ENCODE measurements at regions not wholly inside any gene's neighbourhood (a gene's known extent, or its start where the extent isn't known, plus 50 kb on each side); places are given as distances from the start of the nearest gene placed in this dataset.
"Not testable (repeated sequence)": the region's sequence is repeated elsewhere in the genome, so short reads cannot be mapped to it uniquely, and the experiment has no call there.

DNA sequence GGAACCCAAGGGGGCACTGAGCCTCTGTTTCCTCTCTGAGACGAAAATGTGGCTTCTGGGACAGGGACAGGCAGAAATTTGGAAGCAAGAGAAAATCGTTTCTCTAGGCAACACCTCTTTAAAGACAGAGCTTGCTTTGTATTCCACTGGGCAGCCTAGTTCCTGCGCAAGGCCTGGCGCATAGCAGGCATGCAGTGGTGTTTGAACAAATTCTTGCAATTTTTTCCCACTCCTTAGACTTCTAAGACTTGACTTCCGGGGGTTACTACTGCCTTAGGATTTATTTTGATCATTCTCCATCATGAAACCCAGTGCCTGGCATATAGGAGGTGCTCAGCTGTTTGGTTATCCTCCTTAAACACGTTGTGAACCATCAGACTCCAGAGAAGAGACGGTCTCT is 249.0 kb upstream of the KCNG1 start:
- Histone ChIP-seq H3K9ac (ENCODE audit: low read depth, low read length) (no peak overlapping the region), H2BK120ac (ENCODE audit: low read depth, low read length) (no peak overlapping the region), H3K27me3 (ENCODE audit: control insufficient read depth, insufficient read depth, low read length) (peaks cover 21% of the 10 kb centered on the region), H4K8ac (ENCODE audit: low read depth in 2 of 2, low read length in 2 of 2) (no peak overlapping the region), H3K9me1 (ENCODE audit: insufficient read depth, low read length) (peaks cover 10% of the 10 kb centered on the region), H2AK9ac (replicated peaks; ENCODE audit: low read depth, low read length, poor library complexity) (no peak overlapping the region), H3K36me3 (ENCODE audit: control insufficient read depth, insufficient read depth, low read length) (no peaks in the 10 kb centered on the region), H3K4me1 (ENCODE audit: control insufficient read depth, insufficient read depth, low read length) (peaks cover 2% of the 10 kb centered on the region), H3K79me1 (ENCODE audit: low read depth in 1 of 2, low read length in 2 of 2) (no peaks in the 10 kb centered on the region), H4K20me1 (ENCODE audit: insufficient read depth, low read length) (no peaks in the 10 kb centered on the region), H2AK5ac (ENCODE audit: low read depth, low read length) (no peak overlapping the region), H3K23ac (ENCODE audit: low read depth, low read length) (no peak overlapping the region), H3K56ac (ENCODE audit: extremely low read depth, insufficient read depth, low read length) (no peak overlapping the region), H4K91ac (ENCODE audit: insufficient read depth, low read depth, low read length) (no peak overlapping the region), H3K27ac (ENCODE audit: insufficient read depth, low read length) (no peak overlapping the region), H4K5ac (ENCODE audit: low read depth, low read length) (no peak overlapping the region), H2BK15ac (ENCODE audit: low read depth, low read length) (no peak overlapping the region), H3K4me2 (ENCODE audit: low read depth, low read length) (no peak overlapping the region), H2AFZ (replicated peaks; ENCODE audit: low read length, poor library complexity) (no peak overlapping the region), H3K18ac (ENCODE audit: low read depth, low read length) (no peak overlapping the region), H2BK20ac (ENCODE audit: low read depth, low read length) (no peak overlapping the region), H3K14ac (replicated peaks; ENCODE audit: low read depth, low read length) (no peak overlapping the region), H2BK5ac (ENCODE audit: low read depth, low read length, poor library complexity, severe bottlenecking) (no peak overlapping the region), H3K4me3 (ENCODE audit: insufficient read depth, low read depth, low read length) (no peak overlapping the region), H3K4ac (ENCODE audit: low read depth, low read length) (no peak overlapping the region), H3K9me3 (ENCODE audit: control insufficient read depth, insufficient read depth, low read length) (peaks cover 5% of the 10 kb centered on the region; the same call in 1 of the 2 replicates)
- in situ Hi-C loops (cut with MboI; ENCODE audit: low sequenced_read_pairs) (no loop called here), dilution Hi-C loops (cut with HindIII; ENCODE audit: low sequenced_read_pairs, unreplicated experiment) (no loop called here), intact Hi-C loops (cut with micrococcal nuclease) (no loop called here)
- DNase-seq (no peak), ATAC-seq (ENCODE audit: low read depth) (no peak)
- 89% methylated on average over 4 of the region's 7 CpGs; no CpG with 5 or more reads in 1 of the 2 experiments for WGBS, 2 experiments (ENCODE audit: extremely low coverage in 2 of 2, insufficient read length in 1 of 2)
- BruUV-seq (replicated peaks) = no TSS peak
- ChIA-PET CTCF (no interaction called here), POLR2A (ENCODE audit: unreplicated experiment) (no interaction called here)
- TF ChIP-seq SMC3 (IDR thresholded peaks at IDR 0.05; ENCODE audit: low read depth, low read length) (no peak), MAFK (IDR thresholded peaks at IDR 0.05; ENCODE audit: low read depth, low read length) (no peak), CEBPB (IDR thresholded peaks at IDR 0.05; ENCODE audit: low read depth, low read length) (no peak), FOS (IDR thresholded peaks at IDR 0.05; ENCODE audit: low read depth, low read length) (no peak), MXI1 (IDR thresholded peaks at IDR 0.05; ENCODE audit: borderline replicate concordance, low read depth, low read length) (no peak), RFX5 (IDR thresholded peaks at IDR 0.05; ENCODE audit: low read depth, low read length) (no peak)

DNA sequence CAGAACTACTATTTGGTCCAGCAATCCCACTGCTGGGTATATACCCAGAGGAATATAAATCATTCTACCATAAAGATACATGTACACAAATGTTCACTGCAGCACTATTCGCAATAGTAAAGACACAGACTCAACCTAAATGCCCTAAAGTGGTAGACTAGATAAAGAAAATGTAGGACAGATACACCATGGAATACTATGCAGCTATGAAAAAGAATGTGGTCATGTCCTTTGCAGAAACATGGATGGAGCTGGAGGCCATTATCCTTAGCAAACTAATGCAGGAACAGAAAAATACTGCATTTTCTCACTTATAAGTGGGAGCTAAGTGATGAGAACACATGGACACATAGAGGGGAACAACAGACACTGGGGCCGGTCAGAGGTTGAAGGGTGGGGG is 248.4 kb upstream of the KCNG1 start:
- H2BK15ac ChIP-seq (ENCODE audit: low read depth, low read length); H3K23ac ChIP-seq (ENCODE audit: low read depth, low read length); H3K79me1 ChIP-seq (ENCODE audit: low read depth in 1 of 2, low read length in 2 of 2); H3K4ac ChIP-seq (ENCODE audit: low read depth, low read length); POLR2A ChIA-PET (ENCODE audit: unreplicated experiment); H2AK5ac ChIP-seq (ENCODE audit: low read depth, low read length); ATAC-seq (ENCODE audit: low read depth); intact Hi-C loops (cut with micrococcal nuclease); H4K5ac ChIP-seq (ENCODE audit: low read depth, low read length); H3K27ac ChIP-seq (ENCODE audit: insufficient read depth, low read length); H3K4me3 ChIP-seq (ENCODE audit: insufficient read depth, low read depth, low read length); H3K4me2 ChIP-seq (ENCODE audit: low read depth, low read length); H4K8ac ChIP-seq (ENCODE audit: low read depth in 2 of 2, low read length in 2 of 2); CTCF ChIA-PET; H2AFZ ChIP-seq (replicated peaks; ENCODE audit: low read length, poor library complexity); H3K9me3 ChIP-seq (ENCODE audit: control insufficient read depth, insufficient read depth, low read length); H3K18ac ChIP-seq (ENCODE audit: low read depth, low read length); H3K14ac ChIP-seq (replicated peaks; ENCODE audit: low read depth, low read length); H3K56ac ChIP-seq (ENCODE audit: extremely low read depth, insufficient read depth, low read length); H3K36me3 ChIP-seq (ENCODE audit: control insufficient read depth, insufficient read depth, low read length); H2BK5ac ChIP-seq (ENCODE audit: low read depth, low read length, poor library complexity, severe bottlenecking); dilution Hi-C loops (cut with HindIII; ENCODE audit: low sequenced_read_pairs, unreplicated experiment); BruUV-seq (replicated peaks); H2BK20ac ChIP-seq (ENCODE audit: low read depth, low read length); H3K4me1 ChIP-seq (ENCODE audit: control insufficient read depth, insufficient read depth, low read length); DNase-seq; H2BK120ac ChIP-seq (ENCODE audit: low read depth, low read length); H3K9ac ChIP-seq (ENCODE audit: low read depth, low read length); H4K91ac ChIP-seq (ENCODE audit: insufficient read depth, low read depth, low read length); H2AK9ac ChIP-seq (replicated peaks; ENCODE audit: low read depth, low read length, poor library complexity); in situ Hi-C loops (cut with MboI; ENCODE audit: low sequenced_read_pairs); H4K20me1 ChIP-seq (ENCODE audit: insufficient read depth, low read length): not testable (repeated sequence)
- no CpG with 5 or more reads among the region's 2 CpGs for WGBS, 2 experiments (ENCODE audit: extremely low coverage in 2 of 2, insufficient read length in 1 of 2)
- Histone ChIP-seq H3K27me3 (ENCODE audit: control insufficient read depth, insufficient read depth, low read length) (peaks cover 16% of the 10 kb centered on the region), H3K9me1 (ENCODE audit: insufficient read depth, low read length) (peaks cover 10% of the 10 kb centered on the region)

Measured in IMR-90 (cell line).